Neural progenitor cell (in vitro differentiated cells): ENCODE measurements at regions not wholly inside any gene's neighbourhood (a gene's known extent, or its start where the extent isn't known, plus 50 kb on each side); places are given as distances from the start of the nearest gene placed in this dataset.

Experiments
- DNase-seq: peaks from one replicate; pipeline ENCODE4 v3.0.0-alpha.2; 2016; ENCODE audit warnings: low spot score
- H2AFZ ChIP-seq: fragments of 200-600 bp; sonication (generic); replicated peaks from 2 replicates; pipeline ENCODE4 v1.6.1; 2016; ENCODE audit warnings: antibody characterized with exemption
- H3F3A ChIP-seq: fragments of 200-600 bp; sonication (generic); 2 replicates; pipeline ENCODE4 v1.6.1; 2016; ENCODE audit warnings: antibody characterized with exemption, low read depth
- H3K27ac ChIP-seq: fragments of 200-600 bp; sonication (generic); 2 replicates; pipeline ENCODE4 v1.5.1; 2016; ENCODE audit warnings: mild to moderate bottlenecking
- H3K27me3 ChIP-seq: fragments of 200-600 bp; sonication (generic); 2 replicates; pipeline ENCODE4 v1.6.1; 2016; ENCODE audit warnings: mild to moderate bottlenecking, moderate library complexity
- H3K36me3 ChIP-seq: fragments of 200-600 bp; sonication (generic); 2 replicates; pipeline ENCODE4 v1.5.1; 2016
- H3K4me1 ChIP-seq: fragments of 200-600 bp; sonication (generic); 2 replicates; pipeline ENCODE4 v1.6.1; 2016; ENCODE audit warnings: mixed run types
- H3K4me2 ChIP-seq: fragments of 200-600 bp; sonication (generic); 2 replicates; pipeline ENCODE4 v1.6.1; 2016
- H3K4me3 ChIP-seq: fragments of 200-600 bp; sonication (generic); 2 replicates; pipeline ENCODE4 v1.5.1; 2016
- H3K79me2 ChIP-seq: fragments of 200-600 bp; sonication (generic); 2 replicates; pipeline ENCODE4 v1.6.1; 2016; ENCODE audit warnings: low read depth
- H3K9ac ChIP-seq: fragments of 200-600 bp; sonication (generic); 2 replicates; pipeline ENCODE4 v1.6.1; 2016
- H3K9me3 ChIP-seq: fragments of 200-600 bp; sonication (generic); 2 replicates; pipeline ENCODE4 v1.5.1; 2016; ENCODE audit warnings: low read depth
- H4K20me1 ChIP-seq: fragments of 200-600 bp; sonication (generic); 2 replicates; pipeline ENCODE4 v1.6.1; 2016; ENCODE audit warnings: low read depth
- H3K27ac Mint-ChIP-seq: 3 replicates; pipeline ENCODE4 v1.8.0; 2021; ENCODE audit warnings: mixed read lengths
- H3K27me3 Mint-ChIP-seq: 2 replicates; pipeline ENCODE4 v1.8.0; 2022; ENCODE audit warnings: low read depth, mild to moderate bottlenecking, inconsistent platforms, moderate library complexity, mixed read lengths; ENCODE audit not compliant: insufficient read depth
- H3K36me3 Mint-ChIP-seq: 3 replicates; pipeline ENCODE4 v1.8.0; 2021; ENCODE audit warnings: mixed read lengths
- H3K4me1 Mint-ChIP-seq: 3 replicates; pipeline ENCODE4 v1.8.0; 2021; ENCODE audit warnings: mixed read lengths
- H3K4me3 Mint-ChIP-seq: 3 replicates; pipeline ENCODE4 v1.8.0; 2021; ENCODE audit warnings: mild to moderate bottlenecking, moderate library complexity, mixed read lengths
- H3K9me3 Mint-ChIP-seq: 3 replicates; pipeline ENCODE4 v1.8.0; 2020; ENCODE audit warnings: mixed read lengths
- EZH2 ChIP-seq: fragments of 200-600 bp; sonication (generic); IDR thresholded peaks from 2 replicates; pipeline ENCODE4 v1.6.1; 2017; ENCODE audit warnings: antibody characterized with exemption, mild to moderate bottlenecking, moderate library complexity
- EZH2phosphoT487 ChIP-seq: fragments of 200-600 bp; sonication (generic); IDR thresholded peaks from 2 replicates; pipeline ENCODE4 v1.6.1; 2017; ENCODE audit warnings: antibody characterized with exemption
- TF ChIP-seq, protein P1 (sequence below): fragments of 200-600 bp; sonication (generic); IDR thresholded peaks from 2 replicates; pipeline ENCODE4 v1.5.1; 2017; ENCODE audit warnings: antibody characterized with exemption, mild to moderate bottlenecking

GRCh38 chr4:128488055-128488705 lies 200.6 kb upstream of the PGRMC2 start:
- H3K9me3 ChIP-seq, result no peaks in the 10 kb centered on the region
- H3K27me3 ChIP-seq, result no peaks in the 10 kb centered on the region
- TF ChIP-seq EZH2, result no peak
- no peak for TF ChIP-seq EZH2phosphoT487
- TF ChIP-seq, protein P1, sequence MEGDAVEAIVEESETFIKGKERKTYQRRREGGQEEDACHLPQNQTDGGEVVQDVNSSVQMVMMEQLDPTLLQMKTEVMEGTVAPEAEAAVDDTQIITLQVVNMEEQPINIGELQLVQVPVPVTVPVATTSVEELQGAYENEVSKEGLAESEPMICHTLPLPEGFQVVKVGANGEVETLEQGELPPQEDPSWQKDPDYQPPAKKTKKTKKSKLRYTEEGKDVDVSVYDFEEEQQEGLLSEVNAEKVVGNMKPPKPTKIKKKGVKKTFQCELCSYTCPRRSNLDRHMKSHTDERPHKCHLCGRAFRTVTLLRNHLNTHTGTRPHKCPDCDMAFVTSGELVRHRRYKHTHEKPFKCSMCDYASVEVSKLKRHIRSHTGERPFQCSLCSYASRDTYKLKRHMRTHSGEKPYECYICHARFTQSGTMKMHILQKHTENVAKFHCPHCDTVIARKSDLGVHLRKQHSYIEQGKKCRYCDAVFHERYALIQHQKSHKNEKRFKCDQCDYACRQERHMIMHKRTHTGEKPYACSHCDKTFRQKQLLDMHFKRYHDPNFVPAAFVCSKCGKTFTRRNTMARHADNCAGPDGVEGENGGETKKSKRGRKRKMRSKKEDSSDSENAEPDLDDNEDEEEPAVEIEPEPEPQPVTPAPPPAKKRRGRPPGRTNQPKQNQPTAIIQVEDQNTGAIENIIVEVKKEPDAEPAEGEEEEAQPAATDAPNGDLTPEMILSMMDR, result no peak
- no peak for DNase-seq
- no peak overlapping the region for H3K27ac Mint-ChIP-seq
- H3F3A ChIP-seq, result no peaks in the 10 kb centered on the region
- no peaks in the 10 kb centered on the region for H3K36me3 ChIP-seq
- H3K27ac ChIP-seq, result no peak overlapping the region
- H3K4me1 ChIP-seq, result peaks cover 9% of the 10 kb centered on the region
- peaks cover 4% of the 10 kb centered on the region for H3K27me3 Mint-ChIP-seq
- peaks cover 17% of the 10 kb centered on the region for H3K9me3 Mint-ChIP-seq
- no peak overlapping the region for H3K4me2 ChIP-seq
- H3K36me3 Mint-ChIP-seq, result no peaks in the 10 kb centered on the region
- H2AFZ ChIP-seq, result no peak overlapping the region
- H3K9ac ChIP-seq, result no peak overlapping the region
- no peaks in the 10 kb centered on the region for H3K79me2 ChIP-seq
- no peak overlapping the region for H3K4me3 Mint-ChIP-seq
- no peak overlapping the region for H3K4me3 ChIP-seq
- no peaks in the 10 kb centered on the region for H3K4me1 Mint-ChIP-seq
- H4K20me1 ChIP-seq, result no peaks in the 10 kb centered on the region

GRCh38 chr4:128484896-128485295 lies 197.3 kb upstream of the PGRMC2 start:
- DNase-seq, result no peak
- Histone ChIP-seq H3K79me2 (no peaks in the 10 kb centered on the region), H3K27me3 (no peaks in the 10 kb centered on the region), H3K9me3 (no peaks in the 10 kb centered on the region), H3K9ac (no peak overlapping the region), H3K4me3 (no peak overlapping the region), H4K20me1 (no peaks in the 10 kb centered on the region), H3F3A (no peaks in the 10 kb centered on the region), H2AFZ (no peak overlapping the region), H3K4me2 (no peak overlapping the region), H3K4me1 (peaks cover 13% of the 10 kb centered on the region), H3K27ac (no peak overlapping the region), H3K36me3 (no peaks in the 10 kb centered on the region)
- TF ChIP-seq, protein P1, result no peak
- TF ChIP-seq EZH2phosphoT487, result no peak
- no peak for TF ChIP-seq EZH2
- Mint-ChIP-seq H3K4me3 (no peak overlapping the region), H3K4me1 (peaks cover 2% of the 10 kb centered on the region), H3K36me3 (no peaks in the 10 kb centered on the region), H3K27ac (no peak overlapping the region), H3K9me3 (peaks cover 14% of the 10 kb centered on the region), H3K27me3 (peaks cover 3% of the 10 kb centered on the region)

- H3K9me3 Mint-ChIP-seq, result peaks cover 13% of the 10 kb centered on the region
- H3K4me2 ChIP-seq, result no peak overlapping the region
- no peak overlapping the region for H3K27ac ChIP-seq
- DNase-seq, result no peak
- no peaks in the 10 kb centered on the region for H3F3A ChIP-seq
- H3K79me2 ChIP-seq, result no peaks in the 10 kb centered on the region
- peaks cover 2% of the 10 kb centered on the region for H3K4me1 Mint-ChIP-seq
- H3K27me3 ChIP-seq, result no peaks in the 10 kb centered on the region
- no peaks in the 10 kb centered on the region for H4K20me1 ChIP-seq
- H3K27me3 Mint-ChIP-seq, result peaks cover 3% of the 10 kb centered on the region
- H3K9ac ChIP-seq, result no peak overlapping the region
- H3K27ac Mint-ChIP-seq, result no peak overlapping the region
- TF ChIP-seq EZH2 (no peak), EZH2phosphoT487 (no peak)
- TF ChIP-seq, protein P1, result no peak
- no peak overlapping the region for H3K4me3 Mint-ChIP-seq
- no peaks in the 10 kb centered on the region for H3K9me3 ChIP-seq
- no peaks in the 10 kb centered on the region for H3K36me3 Mint-ChIP-seq
- H3K36me3 ChIP-seq, result no peaks in the 10 kb centered on the region
- H3K4me1 ChIP-seq, result peaks cover 13% of the 10 kb centered on the region
- no peak overlapping the region for H3K4me3 ChIP-seq
- H2AFZ ChIP-seq, result no peak overlapping the region
Measured at GRCh38 chr4:128483816-128484215, 196.2 kb upstream of the PGRMC2 start.
